Keratinocyte (primary cell): ENCODE measurements at regions not wholly inside any gene's neighbourhood (a gene's known extent, or its start where the extent isn't known, plus 50 kb on each side); places are given as distances from the start of the nearest gene placed in this dataset.
"Not testable (repeated sequence)": the region's sequence is repeated elsewhere in the genome, so short reads cannot be mapped to it uniquely, and the experiment has no call there.

Experiments used
- DNase-seq: peaks from one replicate; pipeline ENCODE4 v3.0.0-alpha.2; 2011; ENCODE audit warnings: low read depth, missing footprints, low spot score
- FAIRE-seq: peaks from 2 replicates; lab custom pipeline; 2011; peaks lifted over from hg19 to GRCh38; lab: Jason Lieb, UNC
- H2AFZ ChIP-seq: 2 replicates; pipeline ENCODE4 v1.6.0; 2012; ENCODE audit warnings: low read length, control low read depth, inconsistent platforms; ENCODE audit not compliant: control insufficient read depth
- H3K27ac ChIP-seq: 2 replicates; pipeline ENCODE4 v1.5.1; 2011; ENCODE audit warnings: low read length; ENCODE audit not compliant: control insufficient read depth, insufficient read depth
- H3K27me3 ChIP-seq: 3 replicates; pipeline ENCODE4 v1.6.0; 2011; ENCODE audit warnings: low read length; ENCODE audit not compliant: control insufficient read depth, insufficient read depth; ENCODE audit errors: extremely low read depth
- H3K36me3 ChIP-seq, 2 experiments: 2 replicates in 1 of 2; 3 replicates in 1 of 2; pipeline ENCODE4 v1.5.1; 2011; ENCODE audit warnings: low read length in 2 of 2, mild to moderate bottlenecking in 1 of 2; ENCODE audit not compliant: control insufficient read depth in 2 of 2, insufficient read depth in 2 of 2; ENCODE audit errors: extremely low read depth in 1 of 2
- H3K4me1 ChIP-seq: 3 replicates; pipeline ENCODE4 v1.5.1; 2011; ENCODE audit warnings: low read length; ENCODE audit not compliant: control insufficient read depth, insufficient read depth; ENCODE audit errors: extremely low read depth
- H3K4me2 ChIP-seq: 3 replicates; pipeline ENCODE4 v1.6.0; 2011; ENCODE audit warnings: low read depth, low read length; ENCODE audit not compliant: control insufficient read depth, insufficient read depth; ENCODE audit errors: extremely low read depth
- H3K4me3 ChIP-seq, 3 experiments: fragments of 200-600 bp in 1 of 3; sonication (generic) in 1 of 3; 2 replicates in 2 of 3; 3 replicates in 1 of 3; pipeline ENCODE4 v1.5.1; 2011 to 2016; ENCODE audit warnings: low read length in 3 of 3, mild to moderate bottlenecking in 3 of 3, control low read depth in 2 of 3, inconsistent platforms in 1 of 3, low read depth in 1 of 3, mixed read lengths in 1 of 3, mixed run types in 1 of 3, moderate library complexity in 1 of 3; ENCODE audit not compliant: control insufficient read depth in 2 of 3, insufficient read depth in 2 of 3; ENCODE audit errors: extremely low read depth in 1 of 3
- H3K79me2 ChIP-seq: 2 replicates; pipeline ENCODE4 v1.6.0; 2012; ENCODE audit warnings: low read length; ENCODE audit not compliant: control insufficient read depth, insufficient read depth
- H3K9ac ChIP-seq: 3 replicates; pipeline ENCODE4 v1.6.0; 2011; ENCODE audit warnings: low read length; ENCODE audit not compliant: control insufficient read depth, insufficient read depth; ENCODE audit errors: extremely low read depth
- H3K9me1 ChIP-seq: 3 replicates; pipeline ENCODE4 v1.6.0; 2011; ENCODE audit warnings: low read length; ENCODE audit not compliant: control insufficient read depth, insufficient read depth; ENCODE audit errors: extremely low read depth
- H3K9me3 ChIP-seq: 2 replicates; pipeline ENCODE4 v1.5.1; 2012; ENCODE audit warnings: low read depth, low read length; ENCODE audit not compliant: control insufficient read depth
- H4K20me1 ChIP-seq: 3 replicates; pipeline ENCODE4 v1.6.0; 2011; ENCODE audit warnings: low read length; ENCODE audit not compliant: control insufficient read depth, insufficient read depth; ENCODE audit errors: extremely low read depth
- CTCF ChIP-seq, 3 experiments: IDR thresholded peaks in 1 of 3; conservative IDR thresholded peaks in 1 of 3; optimal IDR thresholded peaks in 1 of 3; 2 replicates in 2 of 3; 3 replicates in 1 of 3; pipeline versions ENCODE3 to v1.5.1; 2011; ENCODE audit warnings: low read length in 3 of 3, mild to moderate bottlenecking in 3 of 3, moderate library complexity in 2 of 3, control low read depth in 1 of 3, inconsistent platforms in 1 of 3; ENCODE audit not compliant: insufficient read depth in 2 of 3; ENCODE audit errors: extremely low read depth in 1 of 3
- EZH2 ChIP-seq: IDR thresholded peaks from one replicate; pipeline ENCODE4 v1.6.1; 2012; ENCODE audit warnings: inconsistent platforms, mild to moderate bottlenecking, low read length, moderate library complexity
- dilution Hi-C: fragments of 300-500 bp; cut with MboI; formaldehyde crosslinking; loops from one replicate; pipeline ENCODE4 v1.7.0; 2020; ENCODE audit warnings: low sequenced_read_pairs; ENCODE audit not compliant: extremely low pct_ligation_motif_present

GRCh38 chr9:3735251-3735650 lies 209.4 kb upstream of the RFX3 start:
- no peaks in the 10 kb centered on the region for H3K27me3 ChIP-seq
- no peaks in the 10 kb centered on the region for H3K79me2 ChIP-seq
- H3K9ac ChIP-seq = no peak overlapping the region
- FAIRE-seq = no peak
- peaks cover 8% of the 10 kb centered on the region for H3K4me1 ChIP-seq
- H3K4me3 ChIP-seq = no peak overlapping the region
- no peaks in the 10 kb centered on the region for H4K20me1 ChIP-seq
- no peaks in the 10 kb centered on the region for H3K9me3 ChIP-seq
- TF ChIP-seq CTCF (optimal IDR thresholded peaks at IDR 0.05 in 1 of 3, IDR thresholded peaks at IDR 0.05 in 1 of 3, conservative IDR thresholded peaks at IDR 0.05 in 1 of 3; ENCODE audit: extremely low read depth in 1 of 3, insufficient read depth in 2 of 3, low read length in 3 of 3) (no peak), EZH2 (no peak)
- H3K9me1 ChIP-seq = no peaks in the 10 kb centered on the region
- no peak for DNase-seq
- no peaks in the 10 kb centered on the region for H3K36me3 ChIP-seq
- no peak overlapping the region for H3K4me2 ChIP-seq
- H2AFZ ChIP-seq = no peak overlapping the region
- no peak overlapping the region for H3K27ac ChIP-seq
- dilution Hi-C loops = no loop called here

GRCh38 chr9:3733527-3734262 lies 207.9 kb upstream of the RFX3 start:
- H3K9me1 ChIP-seq, H3K4me3 ChIP-seq, H3K4me2 ChIP-seq, H2AFZ ChIP-seq, H3K9me3 ChIP-seq, FAIRE-seq, H3K27ac ChIP-seq, H4K20me1 ChIP-seq, H3K27me3 ChIP-seq, DNase-seq, H3K79me2 ChIP-seq, H3K36me3 ChIP-seq, H3K9ac ChIP-seq, dilution Hi-C loops, H3K4me1 ChIP-seq: not testable (repeated sequence)

DNA sequence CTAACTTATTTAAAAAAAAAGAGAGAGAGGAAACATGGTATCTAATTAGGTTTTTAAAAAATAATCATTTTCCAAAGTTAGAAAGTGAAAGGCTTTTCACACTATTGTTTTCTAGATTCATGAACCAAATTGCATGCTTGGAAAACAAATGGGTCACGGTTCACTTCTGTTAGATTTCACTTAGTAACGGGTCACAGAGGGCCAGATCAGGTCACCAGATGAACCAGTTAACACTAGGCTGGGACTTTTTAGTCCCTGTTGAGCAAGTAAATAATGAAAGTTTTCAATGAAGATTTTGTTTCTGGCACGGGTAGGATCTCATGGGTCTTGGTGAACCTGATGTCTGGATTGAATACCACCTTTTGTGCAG lies 207.2 kb upstream of the RFX3 start:
- no peaks in the 10 kb centered on the region for H4K20me1 ChIP-seq
- H2AFZ ChIP-seq = no peak overlapping the region
- H3K9ac ChIP-seq = no peak overlapping the region
- no peak overlapping the region for H3K4me3 ChIP-seq
- H3K36me3 ChIP-seq = no peaks in the 10 kb centered on the region
- H3K4me1 ChIP-seq = peaks cover 4% of the 10 kb centered on the region
- dilution Hi-C loops = no loop called here
- no peak overlapping the region for H3K27ac ChIP-seq
- FAIRE-seq (no peak), DNase-seq (no peak)
- H3K27me3 ChIP-seq = no peaks in the 10 kb centered on the region
- H3K9me1 ChIP-seq = no peaks in the 10 kb centered on the region
- H3K9me3 ChIP-seq = no peaks in the 10 kb centered on the region
- no peaks in the 10 kb centered on the region for H3K79me2 ChIP-seq
- no peak overlapping the region for H3K4me2 ChIP-seq
- TF ChIP-seq EZH2 (no peak), CTCF (optimal IDR thresholded peaks at IDR 0.05 in 1 of 3, IDR thresholded peaks at IDR 0.05 in 1 of 3, conservative IDR thresholded peaks at IDR 0.05 in 1 of 3; ENCODE audit: extremely low read depth in 1 of 3, insufficient read depth in 2 of 3, low read length in 3 of 3) (no peak)
